ENCODE measurements at regions not wholly inside any gene's neighbourhood (a gene's known extent, or its start where the extent isn't known, plus 50 kb on each side); places are given as distances from the start of the nearest gene placed in this dataset.
A peak's percentile ranks its signal among the peaks of the same experiment; 100 is the strongest.
"Not testable (repeated sequence)": the region's sequence is repeated elsewhere in the genome, so short reads cannot be mapped to it uniquely, and the experiment has no call there.

- Histone ChIP-seq H3K4me3 (ENCODE audit: low read depth, low read length) (no peak overlapping the region), H3K27me3 (ENCODE audit: control insufficient read depth, insufficient read depth, low read length) (no peaks in the 10 kb centered on the region), H3K9me3 (ENCODE audit: control insufficient read depth, insufficient read depth, low read length) (no peaks in the 10 kb centered on the region), H3K27ac (ENCODE audit: low read depth, low read length) (no peak overlapping the region)
- POLR2A ChIA-PET: no interaction called here
- CTCF ChIA-PET: interaction anchor here (0.6 kb wide), 2 partner anchors 825 to 1530 kb away, joined by 3 to 4 read pairs; no protein-coding TSS in a partner anchor
- no peak for DNase-seq (ENCODE audit: low read depth, low spot score)
- no peak for TF ChIP-seq CTCF (IDR thresholded peaks at IDR 0.05; ENCODE audit: low read depth, low read length)
Measured at GRCh38 chr3:110512961-110513360, 558.7 kb upstream of the NECTIN3 start.

GRCh38 chr3:110518031-110518430 lies 553.6 kb upstream of the NECTIN3 start:
- Histone ChIP-seq H3K4me3 (ENCODE audit: low read depth, low read length) (no peak overlapping the region), H3K9me3 (ENCODE audit: control insufficient read depth, insufficient read depth, low read length) (no peaks in the 10 kb centered on the region), H3K27ac (ENCODE audit: low read depth, low read length) (no peak overlapping the region), H3K27me3 (ENCODE audit: control insufficient read depth, insufficient read depth, low read length) (no peaks in the 10 kb centered on the region)
- no peak for DNase-seq (ENCODE audit: low read depth, low spot score)
- TF ChIP-seq CTCF (IDR thresholded peaks at IDR 0.05; ENCODE audit: low read depth, low read length): no peak
- ChIA-PET POLR2A (no interaction called here), CTCF (no interaction called here)

GRCh38 chr3:110519071-110519470 lies 552.5 kb upstream of the NECTIN3 start:
- Histone ChIP-seq H3K27ac (ENCODE audit: low read depth, low read length) (no peak overlapping the region), H3K9me3 (ENCODE audit: control insufficient read depth, insufficient read depth, low read length) (no peaks in the 10 kb centered on the region), H3K4me3 (ENCODE audit: low read depth, low read length) (no peak overlapping the region), H3K27me3 (ENCODE audit: control insufficient read depth, insufficient read depth, low read length) (no peaks in the 10 kb centered on the region)
- ChIA-PET POLR2A (no interaction called here), CTCF (no interaction called here)
- no peak for DNase-seq (ENCODE audit: low read depth, low spot score)
- TF ChIP-seq CTCF (IDR thresholded peaks at IDR 0.05; ENCODE audit: low read depth, low read length): no peak

- ChIA-PET CTCF (no interaction called here), POLR2A (no interaction called here)
- peak; percentile 85 for DNase-seq (ENCODE audit: low read depth, low spot score)
- Histone ChIP-seq H3K9me3 (ENCODE audit: control insufficient read depth, insufficient read depth, low read length) (no peaks in the 10 kb centered on the region), H3K4me3 (ENCODE audit: low read depth, low read length) (no peak overlapping the region), H3K27me3 (ENCODE audit: control insufficient read depth, insufficient read depth, low read length) (no peaks in the 10 kb centered on the region), H3K27ac (ENCODE audit: low read depth, low read length) (no peak overlapping the region)
- no peak for TF ChIP-seq CTCF (IDR thresholded peaks at IDR 0.05; ENCODE audit: low read depth, low read length)
Measured at GRCh38 chr3:110521019-110521418, 550.6 kb upstream of the NECTIN3 start.

- CTCF ChIA-PET; H3K27ac ChIP-seq (ENCODE audit: low read depth, low read length); DNase-seq (ENCODE audit: low read depth, low spot score); H3K27me3 ChIP-seq (ENCODE audit: control insufficient read depth, insufficient read depth, low read length); POLR2A ChIA-PET; H3K4me3 ChIP-seq (ENCODE audit: low read depth, low read length); H3K9me3 ChIP-seq (ENCODE audit: control insufficient read depth, insufficient read depth, low read length): not testable (repeated sequence)
Measured at GRCh38 chr3:110525558-110526064, 546.0 kb upstream of the NECTIN3 start.

All from AG04450 (cell line).